ENCODE measurements at regions not wholly inside any gene's neighbourhood (a gene's known extent, or its start where the extent isn't known, plus 50 kb on each side); places are given as distances from the start of the nearest gene placed in this dataset.

GRCh38 chr5:51475628-51476027 lies 92.4 kb downstream of the ISL1 start:
- H3K4me3 ChIP-seq (ENCODE audit: low read depth, low read length) = no peak overlapping the region
- no peak for DNase-seq (ENCODE audit: low read depth)
- no peak for TF ChIP-seq CTCF (IDR thresholded peaks at IDR 0.05; ENCODE audit: insufficient read depth, low read depth, low read length, missing control alignments)

GRCh38 chr5:51476431-51476830 lies 93.2 kb downstream of the ISL1 start:
- no peak for DNase-seq (ENCODE audit: low read depth)
- no peak for TF ChIP-seq CTCF (IDR thresholded peaks at IDR 0.05; ENCODE audit: insufficient read depth, low read depth, low read length, missing control alignments)
- no peak overlapping the region for H3K4me3 ChIP-seq (ENCODE audit: low read depth, low read length)

- no peak for TF ChIP-seq CTCF (IDR thresholded peaks at IDR 0.05; ENCODE audit: insufficient read depth, low read depth, low read length, missing control alignments)
- peak; percentile 5 for DNase-seq (ENCODE audit: low read depth)
- no peak overlapping the region for H3K4me3 ChIP-seq (ENCODE audit: low read depth, low read length)
Measured at GRCh38 chr5:51479840-51480239, 96.6 kb downstream of the ISL1 start.

GRCh38 chr5:51484326-51484725 lies 101.1 kb downstream of the ISL1 start:
- no peak for TF ChIP-seq CTCF (IDR thresholded peaks at IDR 0.05; ENCODE audit: insufficient read depth, low read depth, low read length, missing control alignments)
- no peak overlapping the region for H3K4me3 ChIP-seq (ENCODE audit: low read depth, low read length)
- DNase-seq (ENCODE audit: low read depth) = no peak

- no peak overlapping the region for H3K4me3 ChIP-seq (ENCODE audit: low read depth, low read length)
- no peak for DNase-seq (ENCODE audit: low read depth)
- no peak for TF ChIP-seq CTCF (IDR thresholded peaks at IDR 0.05; ENCODE audit: insufficient read depth, low read depth, low read length, missing control alignments)
Measured at GRCh38 chr5:51486158-51486557, 102.9 kb downstream of the ISL1 start.

- TF ChIP-seq CTCF (IDR thresholded peaks at IDR 0.05; ENCODE audit: insufficient read depth, low read depth, low read length, missing control alignments) = no peak
Measured at GRCh38 chr5:51487952-51488351, 104.7 kb downstream of the ISL1 start.

GRCh38 chr5:51488803-51489642 lies 105.8 kb downstream of the ISL1 start:
- TF ChIP-seq CTCF (IDR thresholded peaks at IDR 0.05; ENCODE audit: insufficient read depth, low read depth, low read length, missing control alignments) = no peak
- no peak for DNase-seq (ENCODE audit: low read depth)

More at GRCh38 chr5:51487952-51488351, 104.7 kb downstream of the ISL1 start:
- no peak overlapping the region for H3K4me3 ChIP-seq (ENCODE audit: low read depth, low read length)
- no peak for DNase-seq (ENCODE audit: low read depth)

More at GRCh38 chr5:51488803-51489642, 105.8 kb downstream of the ISL1 start:
- H3K4me3 ChIP-seq (ENCODE audit: low read depth, low read length) = no peak overlapping the region

Data from GM12865 (cell line).